UCSD-AML1 (cell line): ENCODE measurements at regions not wholly inside any gene's neighbourhood (a gene's known extent, or its start where the extent isn't known, plus 50 kb on each side); places are given as distances from the start of the nearest gene placed in this dataset.
"Not testable (repeated sequence)": the region's sequence is repeated elsewhere in the genome, so short reads cannot be mapped to it uniquely, and the experiment has no call there.

ENCODE experiments used
- DNase-seq: peaks from one replicate; lab custom pipeline; 2025; ENCODE audit not compliant: unreplicated experiment; lab: John Stamatoyannopoulos, UW

GRCh38 chr21:28723646-28724045 is 269.0 kb downstream of the LTN1 start:
- no peak for DNase-seq

DNA sequence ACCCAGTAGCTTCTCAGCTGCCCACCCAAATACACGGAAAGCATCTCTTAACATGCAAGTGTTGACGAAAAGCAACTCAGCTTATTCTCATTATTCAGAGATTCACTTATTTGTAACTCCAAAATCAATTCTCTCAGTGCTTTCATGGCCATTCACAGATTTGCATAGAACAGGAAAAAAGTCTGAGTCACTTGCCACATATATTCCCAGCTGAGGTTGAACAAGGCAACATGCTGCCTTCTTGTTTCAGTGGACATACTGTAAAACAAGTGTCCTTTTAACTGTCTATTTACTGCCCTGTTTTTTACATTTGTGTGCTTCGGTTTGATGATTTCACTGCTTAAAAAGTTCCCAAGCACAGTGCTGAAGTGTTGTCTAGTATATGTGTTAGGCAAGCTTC is 273.0 kb downstream of the LTN1 start:
- DNase-seq = no peak

GRCh38 chr21:28714777-28715464 is 277.8 kb downstream of the LTN1 start:
- DNase-seq = no peak

GRCh38 chr21:28712411-28712810 is 280.3 kb downstream of the LTN1 start:
- no peak for DNase-seq

- no peak for DNase-seq
Observed at GRCh38 chr21:28705616-28706015, 287.1 kb downstream of the LTN1 start.

GRCh38 chr21:28704746-28705145 is 287.9 kb downstream of the LTN1 start:
- no peak for DNase-seq

DNA sequence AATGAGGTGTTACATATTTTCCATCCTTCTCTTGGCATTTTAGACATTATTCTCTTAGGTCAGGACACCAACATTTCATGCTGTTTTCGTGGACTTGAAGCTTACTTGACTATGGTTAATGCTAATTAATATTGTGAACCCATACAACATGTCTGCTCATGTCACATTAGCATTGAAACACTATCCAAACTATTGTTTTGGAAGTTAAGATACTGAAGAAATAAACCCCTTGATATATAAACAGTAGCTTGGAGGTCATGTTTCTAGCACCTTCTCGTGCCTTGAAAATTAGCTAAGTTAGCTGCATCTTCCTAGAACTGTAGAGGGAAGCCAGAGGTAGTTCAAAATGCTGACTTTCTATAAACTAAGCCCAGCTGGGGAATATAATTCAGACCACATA is 288.8 kb downstream of the LTN1 start:
- DNase-seq = no peak

GRCh38 chr21:28699596-28700259 is 292.9 kb downstream of the LTN1 start:
- DNase-seq = no peak

DNA sequence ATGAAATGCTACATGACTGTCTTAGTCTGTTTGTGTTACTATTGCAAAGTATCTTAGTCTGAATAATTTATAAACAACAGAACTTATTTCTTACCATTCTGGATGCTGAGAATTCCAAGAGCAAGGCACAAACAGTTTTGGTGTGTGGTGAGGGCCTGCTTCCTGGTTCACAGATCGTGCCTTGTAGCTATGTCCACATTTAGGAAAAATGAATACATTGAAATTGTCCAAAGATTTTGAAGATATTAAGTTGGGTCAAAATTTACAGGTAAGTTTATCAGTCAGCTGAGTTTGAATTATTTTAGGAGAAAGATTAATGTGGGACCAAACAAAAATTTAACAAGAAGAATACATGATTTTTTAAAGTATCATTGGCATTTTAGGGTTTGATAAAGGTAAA is 293.5 kb downstream of the LTN1 start:
- no peak for DNase-seq

DNA sequence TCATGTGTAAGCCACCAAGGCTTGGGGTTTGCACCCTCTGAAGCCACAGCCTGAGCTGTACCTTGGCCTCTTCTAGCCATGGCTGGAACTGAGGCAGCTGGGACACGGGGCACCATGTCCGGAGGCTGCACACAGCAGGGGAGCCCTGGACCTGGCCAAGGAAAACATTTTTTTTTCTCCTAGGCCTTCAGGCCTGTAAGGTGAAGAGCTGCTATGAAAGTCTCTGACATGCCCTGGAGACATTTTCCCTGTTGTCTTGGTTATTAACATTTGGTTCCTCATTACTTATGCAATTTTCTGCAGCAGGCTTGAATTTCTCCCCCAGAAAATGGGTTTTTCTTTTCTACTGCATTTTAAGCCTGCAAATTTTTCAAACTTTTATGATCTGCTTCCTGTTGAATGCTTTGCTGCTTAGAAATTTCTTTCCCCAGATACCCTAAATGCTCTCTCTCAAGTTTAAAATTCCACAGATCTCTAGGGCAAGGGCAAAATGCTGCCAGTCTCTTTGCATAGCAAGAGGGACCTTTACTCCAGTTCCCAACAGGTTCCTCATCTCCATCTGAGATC is 295.8 kb downstream of the LTN1 start:
- DNase-seq = no peak

DNA sequence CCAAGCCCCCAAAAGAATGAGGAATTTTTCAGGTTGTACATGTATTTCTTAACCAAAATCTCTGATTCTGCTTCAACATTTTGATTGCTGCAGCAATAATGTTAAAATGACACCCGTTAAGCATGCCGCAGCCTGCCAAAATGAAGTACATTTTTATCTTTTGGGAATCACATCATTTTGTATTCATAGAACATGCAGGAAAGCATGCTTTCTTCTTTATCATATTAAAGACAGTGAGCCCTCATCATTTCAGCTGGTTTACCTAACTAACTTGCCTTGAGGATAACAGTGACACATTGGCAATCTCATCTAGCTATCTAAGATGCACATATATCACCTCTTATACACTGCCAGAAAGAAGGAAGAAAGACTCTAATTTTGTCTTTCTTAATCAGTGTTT is 299.2 kb downstream of the LTN1 start:
- DNase-seq = no peak

DNA sequence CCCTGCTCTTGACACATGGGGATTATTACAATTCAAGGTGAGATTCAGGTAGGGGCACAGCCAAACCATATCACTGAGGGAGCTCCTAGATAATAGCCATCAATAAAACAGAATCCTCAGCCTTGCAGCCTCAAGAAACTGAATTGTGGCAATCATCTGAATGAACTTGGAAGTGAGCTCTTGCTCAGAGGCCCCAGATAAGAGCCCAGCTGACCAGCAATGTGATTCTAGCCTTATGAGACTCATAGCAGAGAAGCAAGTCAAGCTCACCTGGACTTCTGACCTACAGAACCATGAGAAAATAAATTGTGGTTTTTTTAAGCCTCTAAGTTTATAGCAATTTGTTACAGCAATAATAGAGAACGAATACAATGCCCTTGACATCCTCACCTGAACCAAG is 302.5 kb downstream of the LTN1 start:
- no peak for DNase-seq

DNA sequence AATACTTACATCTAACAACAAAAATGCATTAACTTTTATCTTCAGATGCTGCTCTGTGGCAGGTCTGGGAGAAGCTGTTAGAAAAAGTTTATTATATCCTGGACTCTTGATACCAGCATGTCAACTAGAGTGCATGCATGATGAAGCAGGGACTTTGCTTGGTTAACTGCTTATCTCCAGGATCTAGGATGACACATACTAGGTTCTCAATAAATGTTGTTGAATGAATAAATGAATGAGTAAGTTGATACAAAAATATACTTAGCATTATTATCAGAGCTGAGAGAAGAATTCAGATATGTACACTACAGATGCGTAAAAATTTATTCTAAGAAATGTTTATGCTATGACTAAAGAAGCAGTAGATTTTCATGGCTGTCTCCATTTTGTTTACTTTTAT is 304.3 kb downstream of the LTN1 start:
- no peak for DNase-seq

- DNase-seq = no peak
Observed at GRCh38 chr21:28687586-28687985, 305.1 kb downstream of the LTN1 start.

DNA sequence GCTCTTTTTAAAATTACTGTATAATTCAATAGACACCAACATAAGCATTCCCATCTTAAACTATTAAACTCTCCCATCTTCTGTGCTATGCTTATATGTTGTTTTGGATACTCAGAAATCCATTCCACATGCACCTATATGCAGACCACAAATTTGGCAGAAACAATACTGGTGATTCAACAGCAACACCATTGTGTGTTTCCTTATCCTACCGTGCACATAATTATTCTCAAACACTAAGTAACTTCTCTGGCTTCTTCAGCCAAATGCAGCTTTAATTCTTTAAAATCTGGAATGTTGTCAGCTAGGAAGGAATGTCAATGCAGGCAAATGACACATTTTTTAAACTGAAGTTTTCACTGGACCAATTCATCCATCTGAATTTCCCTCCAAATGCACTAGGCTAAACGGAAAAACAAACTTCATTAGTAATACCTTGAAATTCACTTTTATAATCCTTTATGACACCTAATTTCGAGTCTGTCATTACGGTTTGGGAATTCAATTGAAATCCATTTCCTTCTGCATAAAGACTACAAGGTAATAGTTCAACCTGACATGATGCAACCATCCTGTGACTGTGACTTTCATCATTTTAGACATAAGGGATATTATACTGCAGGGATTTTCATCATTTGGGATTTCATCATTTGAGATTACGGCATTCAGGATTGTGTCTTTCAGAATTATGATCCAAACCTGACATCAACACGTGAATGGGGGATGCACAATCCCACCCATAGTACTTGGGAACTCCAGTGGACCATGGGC is 308.5 kb downstream of the LTN1 start:
- no peak for DNase-seq

GRCh38 chr21:28682884-28683283 is 309.8 kb downstream of the LTN1 start:
- DNase-seq = not testable (repeated sequence)

- not testable (repeated sequence) for DNase-seq
Observed at GRCh38 chr21:28677096-28677495, 315.6 kb downstream of the LTN1 start.

DNA sequence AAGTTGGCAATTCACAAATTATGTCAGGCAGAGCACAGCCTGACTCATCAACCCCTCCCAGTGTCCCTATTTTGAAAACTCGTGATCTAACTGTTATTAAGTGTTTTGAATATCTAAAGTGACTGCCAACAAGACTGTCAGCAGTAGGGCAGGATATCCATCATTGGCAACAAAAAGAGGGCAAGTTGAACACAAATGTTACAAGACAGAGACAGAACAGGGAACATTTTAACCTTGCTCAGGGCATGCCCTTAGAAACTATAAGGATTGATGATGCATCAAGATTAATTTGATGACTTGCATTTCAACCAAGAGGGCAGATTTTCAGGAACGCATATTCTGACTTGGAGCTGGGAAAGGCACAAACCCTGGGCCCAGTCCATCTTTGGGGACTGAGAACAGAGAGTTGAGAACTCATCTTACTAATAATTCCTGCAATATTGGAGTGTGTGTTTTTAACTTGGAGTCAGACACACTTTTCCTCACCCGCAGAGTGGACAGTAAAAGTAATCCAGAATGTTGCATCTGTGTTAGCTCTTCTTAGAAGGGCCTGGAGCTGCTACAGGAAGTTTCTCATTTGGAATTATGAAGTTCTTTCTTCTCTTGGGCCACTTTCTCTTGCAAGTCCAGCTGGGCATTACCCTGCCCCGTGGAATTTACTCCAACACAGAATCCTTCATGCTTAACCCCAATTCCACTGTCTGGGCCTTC is 317.2 kb downstream of the LTN1 start:
- no peak for DNase-seq

DNA sequence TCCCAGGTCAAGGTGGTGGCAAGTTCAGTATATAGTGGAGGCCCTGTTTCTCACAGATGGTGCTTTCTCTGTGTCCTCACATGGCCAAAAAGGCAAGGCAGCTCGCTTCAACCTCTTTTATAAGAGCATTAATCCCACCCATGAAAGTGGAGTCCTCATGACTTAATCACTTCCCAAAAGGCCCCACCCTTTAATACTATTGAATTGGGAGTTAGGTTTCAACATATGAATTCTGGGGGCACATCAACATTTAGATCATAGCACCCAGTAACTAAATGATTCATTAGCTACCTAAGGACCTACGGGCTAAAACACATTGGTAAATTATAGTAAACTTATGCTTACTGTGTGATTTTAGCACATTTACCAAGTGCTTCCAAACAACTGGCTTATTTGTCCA is 317.9 kb downstream of the LTN1 start:
- no peak for DNase-seq

- no peak for DNase-seq
Observed at GRCh38 chr21:28671549-28672195, 321.0 kb downstream of the LTN1 start.
